GM12874 (cell line): ENCODE measurements at regions not wholly inside any gene's neighbourhood (a gene's known extent, or its start where the extent isn't known, plus 50 kb on each side); places are given as distances from the start of the nearest gene placed in this dataset.

ENCODE experiments used
- CTCF ChIP-seq: IDR thresholded peaks from 2 replicates; pipeline ENCODE4 v1.5.1; 2011; ENCODE audit warnings: low read depth, mild to moderate bottlenecking, control low read depth, low read length, moderate library complexity; ENCODE audit not compliant: insufficient read depth

GRCh38 chr2:176686328-176686727 is 417.1 kb downstream of the MTX2 start:
- TF ChIP-seq CTCF: no peak

- TF ChIP-seq CTCF: no peak
Measured at GRCh38 chr2:176687342-176687741, 418.1 kb downstream of the MTX2 start.

GRCh38 chr2:176687944-176688343 is 418.7 kb downstream of the MTX2 start:
- TF ChIP-seq CTCF: no peak

GRCh38 chr2:176689711-176690110 is 420.5 kb downstream of the MTX2 start:
- TF ChIP-seq CTCF: no peak

- no peak for TF ChIP-seq CTCF
Measured at GRCh38 chr2:176691471-176691870, 422.2 kb downstream of the MTX2 start.

GRCh38 chr2:176692533-176692932 is 423.3 kb downstream of the MTX2 start:
- no peak for TF ChIP-seq CTCF

GRCh38 chr2:176699098-176699497 is 429.9 kb downstream of the MTX2 start:
- TF ChIP-seq CTCF: no peak

GRCh38 chr2:176699644-176700043 is 430.4 kb downstream of the MTX2 start:
- no peak for TF ChIP-seq CTCF
